GM21526 (cell line): ENCODE measurements at regions not wholly inside any gene's neighbourhood (a gene's known extent, or its start where the extent isn't known, plus 50 kb on each side); places are given as distances from the start of the nearest gene placed in this dataset.
A peak's percentile ranks its signal among the peaks of the same experiment; 100 is the strongest.

Experiments used
- ATAC-seq: cut with Tn5 transposase; IDR thresholded peaks from one replicate; pipeline ENCODE4 v1.9.1; 2021; ENCODE audit warnings: moderate library complexity; ENCODE audit not compliant: unreplicated experiment, low FRiP score

- peak; percentile 100 for ATAC-seq
Measured at GRCh38 chr2:57720728-57721627, 325.6 kb upstream of the VRK2 start.

- no peak for ATAC-seq
Measured at GRCh38 chr2:57725337-57725947, 321.2 kb upstream of the VRK2 start.

GRCh38 chr2:57726294-57726693, 320.3 kb upstream of the VRK2 start:
- peak; percentile 73 for ATAC-seq

- ATAC-seq, result no peak
Measured at GRCh38 chr2:57728691-57729090, 317.9 kb upstream of the VRK2 start.

GRCh38 chr2:57733956-57734355, 312.6 kb upstream of the VRK2 start:
- no peak for ATAC-seq

GRCh38 chr2:57740891-57741290, 305.7 kb upstream of the VRK2 start:
- no peak for ATAC-seq

GRCh38 chr2:57753636-57754035, 293.0 kb upstream of the VRK2 start:
- ATAC-seq, result no peak

- ATAC-seq, result peak; percentile 15
Measured at GRCh38 chr2:57758686-57759085, 287.9 kb upstream of the VRK2 start.

GRCh38 chr2:57759131-57759530, 287.5 kb upstream of the VRK2 start:
- peak; percentile 35 for ATAC-seq

GRCh38 chr2:57759822-57760300, 286.7 kb upstream of the VRK2 start:
- peak; percentile 91 for ATAC-seq

GRCh38 chr2:57760381-57760801, 286.2 kb upstream of the VRK2 start:
- ATAC-seq, result peak; percentile 56

- no peak for ATAC-seq
Measured at GRCh38 chr2:57776916-57777315, 269.7 kb upstream of the VRK2 start.

- ATAC-seq, result no peak
Measured at GRCh38 chr2:57782587-57782986, 264.0 kb upstream of the VRK2 start.

GRCh38 chr2:57793310-57793709, 253.3 kb upstream of the VRK2 start:
- ATAC-seq, result no peak

GRCh38 chr2:57796527-57796926, 250.1 kb upstream of the VRK2 start:
- no peak for ATAC-seq

GRCh38 chr2:57798346-57798745, 248.3 kb upstream of the VRK2 start:
- ATAC-seq, result no peak

- ATAC-seq, result no peak
Measured at GRCh38 chr2:57802243-57802642, 244.4 kb upstream of the VRK2 start.

GRCh38 chr2:57804971-57805370, 241.6 kb upstream of the VRK2 start:
- no peak for ATAC-seq

- no peak for ATAC-seq
Measured at GRCh38 chr2:57806449-57806968, 240.1 kb upstream of the VRK2 start.

- ATAC-seq, result peak; percentile 98
Measured at GRCh38 chr2:57809230-57809629, 237.4 kb upstream of the VRK2 start.

GRCh38 chr2:57821088-57821487, 225.5 kb upstream of the VRK2 start:
- no peak for ATAC-seq

GRCh38 chr2:57828221-57828620, 218.4 kb upstream of the VRK2 start:
- no peak for ATAC-seq
